ENCODE measurements at regions not wholly inside any gene's neighbourhood (a gene's known extent, or its start where the extent isn't known, plus 50 kb on each side); places are given as distances from the start of the nearest gene placed in this dataset.

GRCh38 chr10:78306358-78306757 is 272.7 kb downstream of the RPS24 start:
- Histone ChIP-seq H3K27me3 (no peaks in the 10 kb centered on the region), H3K4me1 (ENCODE audit: low read depth) (peaks cover 17% of the 10 kb centered on the region), H3K36me3 (no peaks in the 10 kb centered on the region), H3K4me3 (no peak overlapping the region), H3K27ac (no peak overlapping the region), H3K9me3 (ENCODE audit: low read depth) (no peaks in the 10 kb centered on the region)
- DNase-seq (ENCODE audit: low read depth in 1 of 2, low spot score in 1 of 2): no peak
- no peak for TF ChIP-seq CTCF (IDR thresholded peaks at IDR 0.05; ENCODE audit: low read depth, low read length)

GRCh38 chr10:78307576-78307975 is 273.9 kb downstream of the RPS24 start:
- Histone ChIP-seq H3K4me1 (ENCODE audit: low read depth) (peaks cover 8% of the 10 kb centered on the region), H3K27ac (no peak overlapping the region), H3K27me3 (no peaks in the 10 kb centered on the region), H3K36me3 (no peaks in the 10 kb centered on the region), H3K4me3 (no peak overlapping the region), H3K9me3 (ENCODE audit: low read depth) (no peaks in the 10 kb centered on the region)
- no peak for TF ChIP-seq CTCF (IDR thresholded peaks at IDR 0.05; ENCODE audit: low read depth, low read length)
- no peak for DNase-seq (ENCODE audit: low read depth in 1 of 2, low spot score in 1 of 2)

GRCh38 chr10:78309536-78310237 is 276.0 kb downstream of the RPS24 start:
- Histone ChIP-seq H3K36me3 (no peaks in the 10 kb centered on the region), H3K9me3 (ENCODE audit: low read depth) (no peaks in the 10 kb centered on the region), H3K27me3 (no peaks in the 10 kb centered on the region), H3K4me1 (ENCODE audit: low read depth) (peaks cover 5% of the 10 kb centered on the region), H3K27ac (no peak overlapping the region), H3K4me3 (no peak overlapping the region)
- TF ChIP-seq CTCF (IDR thresholded peaks at IDR 0.05; ENCODE audit: low read depth, low read length): no peak
- no peak for DNase-seq (ENCODE audit: low read depth in 1 of 2, low spot score in 1 of 2)

- no peaks in the 10 kb centered on the region for H3K9me3 ChIP-seq (ENCODE audit: low read depth)
- TF ChIP-seq CTCF (IDR thresholded peaks at IDR 0.05; ENCODE audit: low read depth, low read length): no peak
- no peaks in the 10 kb centered on the region for H3K27me3 ChIP-seq
- no peak for DNase-seq (ENCODE audit: low read depth in 1 of 2, low spot score in 1 of 2)
- peaks cover 5% of the 10 kb centered on the region for H3K4me1 ChIP-seq (ENCODE audit: low read depth)
- no peak overlapping the region for H3K4me3 ChIP-seq
- no peak overlapping the region for H3K27ac ChIP-seq
- no peaks in the 10 kb centered on the region for H3K36me3 ChIP-seq
Measured at GRCh38 chr10:78310481-78311080, 276.9 kb downstream of the RPS24 start.

- peak; percentile 49 to 86 for DNase-seq (ENCODE audit: low read depth in 1 of 2, low spot score in 1 of 2)
- H3K9me3 ChIP-seq (ENCODE audit: low read depth): no peaks in the 10 kb centered on the region
- peaks cover 9% of the 10 kb centered on the region for H3K4me1 ChIP-seq (ENCODE audit: low read depth)
- no peaks in the 10 kb centered on the region for H3K27me3 ChIP-seq
- TF ChIP-seq CTCF (IDR thresholded peaks at IDR 0.05; ENCODE audit: low read depth, low read length): no peak
- H3K27ac ChIP-seq: peak overlapping the region; percentile 37
- H3K36me3 ChIP-seq: no peaks in the 10 kb centered on the region
- H3K4me3 ChIP-seq: no peak overlapping the region
Measured at GRCh38 chr10:78312197-78313047, 278.8 kb downstream of the RPS24 start.

Data from cardiac muscle cell (in vitro differentiated cells and primary cell).